ENCODE measurements at regions not wholly inside any gene's neighbourhood (a gene's known extent, or its start where the extent isn't known, plus 50 kb on each side); places are given as distances from the start of the nearest gene placed in this dataset.

DNA sequence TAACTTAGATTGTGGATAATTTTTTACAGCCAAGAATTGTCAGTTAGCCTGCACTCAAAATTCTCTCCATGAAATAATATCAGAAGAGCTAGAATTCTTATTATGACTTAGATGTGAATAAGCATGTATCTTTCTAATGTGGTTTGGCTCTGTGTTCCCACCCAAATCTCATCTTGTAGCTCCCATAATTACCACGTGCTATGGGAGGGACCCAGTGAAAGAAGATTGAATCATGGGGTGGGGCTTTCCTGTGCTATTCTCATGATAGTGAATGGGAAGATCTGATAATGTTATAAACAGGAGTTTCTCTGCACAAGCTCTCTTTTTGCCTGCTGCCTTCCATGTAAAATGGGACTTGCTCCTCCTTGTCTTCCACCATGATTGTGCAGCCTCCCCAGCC is 176.8 kb downstream of the MAT2B start:
- H3K27ac ChIP-seq (ENCODE audit: low read depth, low read length) = no peak overlapping the region
- peaks cover 0 to 3% (median 0%) of the 10 kb centered on the region in 3 donors for H3K27me3 ChIP-seq (ENCODE audit: control insufficient read depth in 3 of 3, insufficient read depth in 3 of 3, low read length in 3 of 3)
- no peaks in the 10 kb centered on the region for H3K4me1 ChIP-seq (ENCODE audit: control insufficient read depth in 3 of 3, insufficient read depth in 3 of 3, low read length in 3 of 3)
- H3K36me3 ChIP-seq (ENCODE audit: control insufficient read depth in 3 of 3, insufficient read depth in 3 of 3, low read length in 3 of 3) = no peaks in the 10 kb centered on the region
- H3K9me3 ChIP-seq (ENCODE audit: control insufficient read depth in 3 of 3, low read length in 3 of 3) = no peaks in the 10 kb centered on the region
- H3K4me3 ChIP-seq (ENCODE audit: low read length in 3 of 3) = no peak overlapping the region
- no peak overlapping the region for H3K9ac ChIP-seq (ENCODE audit: low read depth in 1 of 3, low read length in 3 of 3)

DNA sequence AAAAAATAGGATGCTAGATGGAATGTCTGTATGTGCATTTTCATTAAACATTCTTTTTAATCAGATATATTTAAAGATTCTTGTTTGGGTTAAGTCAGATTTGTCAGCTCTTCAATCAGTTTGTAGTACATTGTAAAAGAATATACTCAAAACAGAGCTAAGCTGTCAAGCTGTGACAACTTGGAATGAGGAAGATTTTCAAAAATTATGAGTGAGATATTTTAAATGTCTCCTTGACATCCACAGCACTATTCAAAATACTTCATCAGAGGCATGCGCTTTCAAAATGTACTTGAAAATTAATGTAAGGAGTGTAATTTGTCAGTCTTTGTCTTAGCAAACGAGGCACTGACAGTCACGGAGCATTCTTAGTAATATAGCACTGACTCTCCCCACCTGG is 182.0 kb downstream of the MAT2B start:
- no peaks in the 10 kb centered on the region for H3K4me1 ChIP-seq (ENCODE audit: control insufficient read depth in 3 of 3, insufficient read depth in 3 of 3, low read length in 3 of 3)
- no peaks in the 10 kb centered on the region for H3K36me3 ChIP-seq (ENCODE audit: control insufficient read depth in 3 of 3, insufficient read depth in 3 of 3, low read length in 3 of 3)
- no peak overlapping the region for H3K27ac ChIP-seq (ENCODE audit: low read depth, low read length)
- no peak overlapping the region for H3K4me3 ChIP-seq (ENCODE audit: low read length in 3 of 3)
- H3K9ac ChIP-seq (ENCODE audit: low read depth in 1 of 3, low read length in 3 of 3) = no peak overlapping the region
- no peaks in the 10 kb centered on the region for H3K9me3 ChIP-seq (ENCODE audit: control insufficient read depth in 3 of 3, low read length in 3 of 3)
- H3K27me3 ChIP-seq (ENCODE audit: control insufficient read depth in 3 of 3, insufficient read depth in 3 of 3, low read length in 3 of 3) = no peaks in the 10 kb centered on the region

- Histone ChIP-seq H3K27me3 (ENCODE audit: control insufficient read depth in 3 of 3, insufficient read depth in 3 of 3, low read length in 3 of 3) (no peaks in the 10 kb centered on the region), H3K36me3 (ENCODE audit: control insufficient read depth in 3 of 3, insufficient read depth in 3 of 3, low read length in 3 of 3) (no peaks in the 10 kb centered on the region), H3K9me3 (ENCODE audit: control insufficient read depth in 3 of 3, low read length in 3 of 3) (no peaks in the 10 kb centered on the region), H3K27ac (ENCODE audit: low read depth, low read length) (no peak overlapping the region), H3K4me1 (ENCODE audit: control insufficient read depth in 3 of 3, insufficient read depth in 3 of 3, low read length in 3 of 3) (no peaks in the 10 kb centered on the region), H3K9ac (ENCODE audit: low read depth in 1 of 3, low read length in 3 of 3) (no peak overlapping the region), H3K4me3 (ENCODE audit: low read length in 3 of 3) (no peak overlapping the region)
Observed at GRCh38 chr5:163692091-163692490, 186.7 kb downstream of the MAT2B start.

DNA sequence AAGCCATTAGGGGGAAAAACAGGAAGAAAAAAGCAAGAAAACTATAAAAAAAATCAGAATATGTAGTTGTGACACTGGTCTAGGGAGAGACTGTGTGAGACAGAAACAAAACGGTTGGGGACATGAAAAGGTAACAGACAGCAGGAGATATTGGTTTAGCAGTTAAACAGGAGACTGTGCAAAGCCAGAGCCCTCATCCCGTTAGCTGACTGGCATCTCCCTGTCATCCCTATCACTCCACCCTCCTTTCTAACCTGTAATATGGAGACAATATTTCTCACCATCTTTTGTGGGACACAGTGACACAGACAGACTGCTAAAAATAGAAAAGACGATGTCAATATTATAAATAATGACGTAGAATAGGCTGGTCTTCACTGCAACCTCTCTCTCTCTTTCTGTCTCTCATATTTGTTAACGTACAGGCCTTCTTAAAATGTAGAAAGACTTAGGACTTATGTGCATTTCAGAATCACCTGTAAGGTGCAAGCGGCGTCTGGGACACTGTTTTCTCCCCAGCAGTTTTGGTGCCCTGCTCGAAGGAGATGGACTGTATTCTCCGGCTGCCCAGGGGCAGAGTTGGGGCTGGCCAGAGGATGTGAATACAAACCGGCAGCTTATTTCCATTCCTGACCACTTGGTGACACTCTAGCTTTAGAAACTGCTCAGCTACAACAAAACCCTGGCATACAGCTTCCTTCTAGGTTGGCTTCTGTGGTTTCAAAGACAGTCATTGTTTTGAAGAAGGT is 190.6 kb downstream of the MAT2B start:
- H3K9ac ChIP-seq (ENCODE audit: low read depth in 1 of 3, low read length in 3 of 3) = no peak overlapping the region
- H3K9me3 ChIP-seq (ENCODE audit: control insufficient read depth in 3 of 3, low read length in 3 of 3) = no peaks in the 10 kb centered on the region
- H3K4me1 ChIP-seq (ENCODE audit: control insufficient read depth in 3 of 3, insufficient read depth in 3 of 3, low read length in 3 of 3) = no peaks in the 10 kb centered on the region
- no peaks in the 10 kb centered on the region for H3K27me3 ChIP-seq (ENCODE audit: control insufficient read depth in 3 of 3, insufficient read depth in 3 of 3, low read length in 3 of 3)
- H3K27ac ChIP-seq (ENCODE audit: low read depth, low read length) = no peak overlapping the region
- no peaks in the 10 kb centered on the region for H3K36me3 ChIP-seq (ENCODE audit: control insufficient read depth in 3 of 3, insufficient read depth in 3 of 3, low read length in 3 of 3)
- no peak overlapping the region for H3K4me3 ChIP-seq (ENCODE audit: low read length in 3 of 3)

DNA sequence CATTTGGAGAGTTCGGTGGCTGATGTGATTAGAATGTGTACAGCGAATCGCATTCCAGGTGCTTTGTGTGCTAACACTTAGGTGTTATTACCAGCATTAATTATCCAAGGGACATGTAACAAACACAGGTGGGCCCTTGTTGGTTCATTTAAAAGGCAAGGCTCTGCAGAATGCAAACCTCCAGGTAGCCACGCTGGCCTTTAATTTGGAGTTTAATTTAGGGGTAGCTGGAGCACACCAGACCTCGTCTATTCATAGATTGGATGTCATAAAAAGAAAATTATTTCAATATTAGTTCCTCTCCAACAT is 191.1 kb downstream of the MAT2B start:
- H3K9ac ChIP-seq (ENCODE audit: low read depth in 1 of 3, low read length in 3 of 3) = no peak overlapping the region
- H3K4me3 ChIP-seq (ENCODE audit: low read length in 3 of 3) = no peak overlapping the region
- no peaks in the 10 kb centered on the region for H3K4me1 ChIP-seq (ENCODE audit: control insufficient read depth in 3 of 3, insufficient read depth in 3 of 3, low read length in 3 of 3)
- no peaks in the 10 kb centered on the region for H3K9me3 ChIP-seq (ENCODE audit: control insufficient read depth in 3 of 3, low read length in 3 of 3)
- H3K27ac ChIP-seq (ENCODE audit: low read depth, low read length) = no peak overlapping the region
- H3K36me3 ChIP-seq (ENCODE audit: control insufficient read depth in 3 of 3, insufficient read depth in 3 of 3, low read length in 3 of 3) = no peaks in the 10 kb centered on the region
- no peaks in the 10 kb centered on the region for H3K27me3 ChIP-seq (ENCODE audit: control insufficient read depth in 3 of 3, insufficient read depth in 3 of 3, low read length in 3 of 3)

DNA sequence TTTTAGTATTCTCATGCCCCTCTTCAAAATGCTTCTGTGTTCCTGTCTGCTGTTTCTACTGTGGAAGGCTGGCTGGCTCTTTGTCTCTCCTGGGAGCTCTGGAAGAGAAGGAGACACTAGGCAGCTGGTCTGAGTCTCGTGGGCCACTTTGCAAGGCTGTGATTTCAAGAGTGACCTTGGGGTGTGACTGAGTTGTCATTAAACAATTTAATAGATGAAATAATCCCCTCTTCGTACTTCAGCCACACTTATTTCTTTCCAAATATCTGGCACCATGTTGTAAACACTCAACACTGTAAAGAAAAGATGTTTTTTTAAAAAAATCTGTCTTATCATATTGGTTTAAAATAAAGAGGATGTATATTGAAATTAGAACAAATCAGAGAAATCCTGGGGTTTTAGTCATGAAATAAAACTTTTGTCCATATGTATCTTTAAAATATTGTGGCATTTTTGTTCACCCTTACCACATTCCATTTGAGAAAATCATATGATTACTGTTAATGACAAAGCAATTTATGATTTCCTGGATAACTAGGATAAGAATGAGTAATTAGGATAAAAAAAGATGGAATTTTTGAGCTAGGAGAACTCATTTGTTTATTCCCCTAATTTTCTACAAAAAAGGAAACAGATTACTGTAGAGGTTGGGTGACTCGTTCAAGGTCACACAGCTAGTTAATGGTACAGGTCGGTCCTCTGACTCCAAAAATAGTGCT is 200.8 kb downstream of the MAT2B start:
- no peaks in the 10 kb centered on the region for H3K9me3 ChIP-seq (ENCODE audit: control insufficient read depth in 3 of 3, low read length in 3 of 3)
- no peaks in the 10 kb centered on the region for H3K36me3 ChIP-seq (ENCODE audit: control insufficient read depth in 3 of 3, insufficient read depth in 3 of 3, low read length in 3 of 3)
- H3K9ac ChIP-seq (ENCODE audit: low read depth in 1 of 3, low read length in 3 of 3) = no peak overlapping the region
- H3K4me3 ChIP-seq (ENCODE audit: low read length in 3 of 3) = no peak overlapping the region
- H3K4me1 ChIP-seq (ENCODE audit: control insufficient read depth in 3 of 3, insufficient read depth in 3 of 3, low read length in 3 of 3) = no peaks in the 10 kb centered on the region
- H3K27ac ChIP-seq (ENCODE audit: low read depth, low read length) = no peak overlapping the region
- H3K27me3 ChIP-seq (ENCODE audit: control insufficient read depth in 3 of 3, insufficient read depth in 3 of 3, low read length in 3 of 3) = peaks cover 0 to 2% (median 0%) of the 10 kb centered on the region in 3 donors

DNA sequence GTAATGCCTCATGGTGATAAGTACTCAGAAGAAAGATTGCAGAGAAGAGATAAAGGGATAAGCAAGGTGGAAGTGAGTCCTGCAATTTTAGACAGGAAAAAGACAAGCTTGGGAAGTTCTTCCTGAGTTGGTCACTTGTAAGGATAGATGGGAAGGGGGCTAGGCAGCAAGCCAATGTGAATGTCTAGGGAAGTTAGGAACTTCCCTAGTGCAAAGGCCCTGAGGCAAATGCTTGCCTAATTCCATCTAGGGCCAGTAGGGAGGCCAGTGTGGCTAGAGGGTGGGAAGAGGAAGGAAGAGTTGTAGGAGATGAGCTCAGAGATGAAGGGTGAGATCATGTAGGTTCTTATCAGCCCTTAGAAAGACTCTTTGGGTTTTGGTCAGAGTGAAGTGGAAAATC is 206.6 kb downstream of the MAT2B start:
- Histone ChIP-seq H3K4me1 (ENCODE audit: control insufficient read depth in 3 of 3, insufficient read depth in 3 of 3, low read length in 3 of 3) (no peaks in the 10 kb centered on the region), H3K9me3 (ENCODE audit: control insufficient read depth in 3 of 3, low read length in 3 of 3) (no peaks in the 10 kb centered on the region), H3K9ac (ENCODE audit: low read depth in 1 of 3, low read length in 3 of 3) (no peak overlapping the region), H3K4me3 (ENCODE audit: low read length in 3 of 3) (no peak overlapping the region), H3K27ac (ENCODE audit: low read depth, low read length) (no peak overlapping the region), H3K27me3 (ENCODE audit: control insufficient read depth in 3 of 3, insufficient read depth in 3 of 3, low read length in 3 of 3) (peaks cover 0 to 2% (median 0%) of the 10 kb centered on the region in 3 donors), H3K36me3 (ENCODE audit: control insufficient read depth in 3 of 3, insufficient read depth in 3 of 3, low read length in 3 of 3) (no peaks in the 10 kb centered on the region)

DNA sequence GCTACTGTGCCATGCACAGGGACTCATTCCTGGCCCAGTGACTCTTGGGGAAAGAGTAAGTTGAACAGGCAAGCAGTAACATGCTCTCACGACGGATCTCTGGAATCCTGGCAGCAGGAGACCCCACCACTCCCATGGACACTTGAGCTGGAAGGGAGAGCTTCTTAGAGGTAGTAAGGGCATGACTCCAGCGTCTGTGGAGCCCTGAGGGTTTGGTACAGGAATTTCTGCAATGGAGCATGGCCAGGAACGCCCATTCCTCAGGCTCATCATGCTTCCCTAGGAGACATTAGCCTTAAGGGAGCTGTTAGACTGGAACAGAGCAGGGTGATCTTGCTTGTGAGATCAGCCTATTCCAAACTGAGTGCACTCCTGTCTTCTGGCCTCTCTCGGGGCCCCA is 212.9 kb downstream of the MAT2B start:
- no peaks in the 10 kb centered on the region for H3K4me1 ChIP-seq (ENCODE audit: control insufficient read depth in 3 of 3, insufficient read depth in 3 of 3, low read length in 3 of 3)
- H3K9ac ChIP-seq (ENCODE audit: low read depth in 1 of 3, low read length in 3 of 3) = no peak overlapping the region
- H3K36me3 ChIP-seq (ENCODE audit: control insufficient read depth in 3 of 3, insufficient read depth in 3 of 3, low read length in 3 of 3) = no peaks in the 10 kb centered on the region
- H3K9me3 ChIP-seq (ENCODE audit: control insufficient read depth in 3 of 3, low read length in 3 of 3) = no peaks in the 10 kb centered on the region
- no peak overlapping the region for H3K27ac ChIP-seq (ENCODE audit: low read depth, low read length)
- no peak overlapping the region for H3K4me3 ChIP-seq (ENCODE audit: low read length in 3 of 3)
- H3K27me3 ChIP-seq (ENCODE audit: control insufficient read depth in 3 of 3, insufficient read depth in 3 of 3, low read length in 3 of 3) = no peaks in the 10 kb centered on the region

GRCh38 chr5:163724305-163724704 is 218.9 kb downstream of the MAT2B start:
- Histone ChIP-seq H3K36me3 (ENCODE audit: control insufficient read depth in 3 of 3, insufficient read depth in 3 of 3, low read length in 3 of 3) (no peaks in the 10 kb centered on the region), H3K9ac (ENCODE audit: low read depth in 1 of 3, low read length in 3 of 3) (no peak overlapping the region), H3K4me1 (ENCODE audit: control insufficient read depth in 3 of 3, insufficient read depth in 3 of 3, low read length in 3 of 3) (no peaks in the 10 kb centered on the region), H3K4me3 (ENCODE audit: low read length in 3 of 3) (no peak overlapping the region), H3K9me3 (ENCODE audit: control insufficient read depth in 3 of 3, low read length in 3 of 3) (no peaks in the 10 kb centered on the region), H3K27me3 (ENCODE audit: control insufficient read depth in 3 of 3, insufficient read depth in 3 of 3, low read length in 3 of 3) (no peaks in the 10 kb centered on the region), H3K27ac (ENCODE audit: low read depth, low read length) (no peak overlapping the region)

GRCh38 chr5:163727028-163727427 is 221.6 kb downstream of the MAT2B start:
- H3K9ac ChIP-seq (ENCODE audit: low read depth in 1 of 3, low read length in 3 of 3) = no peak overlapping the region
- no peaks in the 10 kb centered on the region for H3K27me3 ChIP-seq (ENCODE audit: control insufficient read depth in 3 of 3, insufficient read depth in 3 of 3, low read length in 3 of 3)
- H3K9me3 ChIP-seq (ENCODE audit: control insufficient read depth in 3 of 3, low read length in 3 of 3) = no peaks in the 10 kb centered on the region
- no peaks in the 10 kb centered on the region for H3K4me1 ChIP-seq (ENCODE audit: control insufficient read depth in 3 of 3, insufficient read depth in 3 of 3, low read length in 3 of 3)
- no peaks in the 10 kb centered on the region for H3K36me3 ChIP-seq (ENCODE audit: control insufficient read depth in 3 of 3, insufficient read depth in 3 of 3, low read length in 3 of 3)
- H3K27ac ChIP-seq (ENCODE audit: low read depth, low read length) = no peak overlapping the region
- H3K4me3 ChIP-seq (ENCODE audit: low read length in 3 of 3) = no peak overlapping the region

Data from skeletal muscle tissue (tissue), 3 donors.